K562 (cell line): ENCODE measurements at regions not wholly inside any gene's neighbourhood (a gene's known extent, or its start where the extent isn't known, plus 50 kb on each side); places are given as distances from the start of the nearest gene placed in this dataset.

Experiments
- DIDO1 ChIP-seq: fragments of 450-650 bp; IDR thresholded peaks from 2 replicates; pipeline ENCODE4 v1.6.1; 2016; ENCODE audit warnings: low read depth, missing biosample characterization, missing genetic modification characterization
- GTF2F1 ChIP-seq: IDR thresholded peaks from 2 replicates; pipeline ENCODE4 v1.6.1; 2011; ENCODE audit warnings: low read depth, low read length, improper control_type of control experiment
- JUNB ChIP-seq: fragments of 450-650 bp; formaldehyde crosslinking; conservative IDR thresholded peaks from 2 replicates; pipeline ENCODE4 v1.4.0; 2020; ENCODE audit warnings: mild to moderate bottlenecking
- OTX1 ChIP-seq: fragments of 450-650 bp; formaldehyde crosslinking; IDR thresholded peaks from 2 replicates; pipeline ENCODE4 v1.4.0; 2022; ENCODE audit warnings: mild to moderate bottlenecking
- POLR2B ChIP-seq: fragments of 450-650 bp; IDR thresholded peaks from 2 replicates; pipeline ENCODE4 v1.6.1; 2018; ENCODE audit warnings: low read depth; ENCODE audit not compliant: partially characterized antibody
- STAT6 ChIP-seq: sonication (generic); formaldehyde crosslinking; IDR thresholded peaks from 2 replicates; pipeline ENCODE4 v1.8.1; 2023; ENCODE audit warnings: mild to moderate bottlenecking, missing genetic modification reagents
- TCF7 ChIP-seq: sonication (generic); IDR thresholded peaks from 2 replicates; pipeline ENCODE4 v1.6.1; 2016; ENCODE audit warnings: antibody characterized with exemption, borderline replicate concordance
- ZNF695 ChIP-seq: fragments of 450-650 bp; formaldehyde crosslinking; IDR thresholded peaks from 2 replicates; pipeline ENCODE4 v1.4.0; 2020; ENCODE audit warnings: mild to moderate bottlenecking, moderate library complexity
- ZNF699 ChIP-seq: fragments of 250-450 bp; sonication (Bioruptor Pico); IDR thresholded peaks from 2 replicates; pipeline ENCODE4 v1.8.0; 2021; ENCODE audit warnings: mild to moderate bottlenecking, moderate library complexity; ENCODE audit not compliant: insufficient replicate concordance
- TF ChIP-seq, protein P1 (sequence below): fragments of 250-450 bp; sonication (Bioruptor Pico); IDR thresholded peaks from 2 replicates; pipeline ENCODE4 v1.8.0; 2021; ENCODE audit warnings: borderline replicate concordance, mild to moderate bottlenecking, moderate library complexity; ENCODE audit not compliant: poor library complexity, severe bottlenecking
- TF ChIP-seq, protein P2 (sequence below): IDR thresholded peaks from 3 replicates; pipeline ENCODE4 v1.6.1; 2011; ENCODE audit warnings: borderline replicate concordance, mild to moderate bottlenecking; ENCODE audit not compliant: insufficient read length, insufficient read depth

DNA sequence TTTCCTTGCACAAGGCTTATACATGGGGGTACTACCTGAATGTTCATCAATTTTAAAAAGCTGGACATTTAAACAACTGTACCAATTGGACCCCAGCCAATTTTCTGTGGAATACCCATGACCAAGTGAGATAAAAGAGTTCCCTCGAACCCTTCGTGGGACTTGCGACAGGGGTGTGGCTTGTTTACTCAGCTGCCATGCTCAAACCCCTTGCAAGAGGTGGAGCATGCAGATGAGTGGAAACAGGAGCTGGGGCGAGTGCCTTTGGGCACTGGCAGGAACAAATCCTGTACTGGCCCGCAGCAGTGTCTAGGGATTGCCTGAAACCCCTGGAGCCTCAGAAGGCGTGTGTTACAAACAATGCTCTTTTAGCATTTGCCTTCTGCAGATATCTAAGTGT is 144.2 kb downstream of the PDHA2 start (continued):
- no peak for TF ChIP-seq STAT6 (CRISPR knock-in tag)
- no peak for TF ChIP-seq ZNF699 (CRISPR knock-in tag)
- no peak for TF ChIP-seq TCF7
- no peak for TF ChIP-seq JUNB (CRISPR knock-in tag)
- TF ChIP-seq, protein P1, sequence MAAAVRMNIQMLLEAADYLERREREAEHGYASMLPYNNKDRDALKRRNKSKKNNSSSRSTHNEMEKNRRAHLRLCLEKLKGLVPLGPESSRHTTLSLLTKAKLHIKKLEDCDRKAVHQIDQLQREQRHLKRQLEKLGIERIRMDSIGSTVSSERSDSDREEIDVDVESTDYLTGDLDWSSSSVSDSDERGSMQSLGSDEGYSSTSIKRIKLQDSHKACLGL (CRISPR knock-in tag), result no peak
- TF ChIP-seq POLR2B, result no peak
- TF ChIP-seq GTF2F1, result no peak
- no peak for TF ChIP-seq ZNF695 (CRISPR knock-in tag)
- no peak for TF ChIP-seq DIDO1 (tag)
- TF ChIP-seq, protein P2, sequence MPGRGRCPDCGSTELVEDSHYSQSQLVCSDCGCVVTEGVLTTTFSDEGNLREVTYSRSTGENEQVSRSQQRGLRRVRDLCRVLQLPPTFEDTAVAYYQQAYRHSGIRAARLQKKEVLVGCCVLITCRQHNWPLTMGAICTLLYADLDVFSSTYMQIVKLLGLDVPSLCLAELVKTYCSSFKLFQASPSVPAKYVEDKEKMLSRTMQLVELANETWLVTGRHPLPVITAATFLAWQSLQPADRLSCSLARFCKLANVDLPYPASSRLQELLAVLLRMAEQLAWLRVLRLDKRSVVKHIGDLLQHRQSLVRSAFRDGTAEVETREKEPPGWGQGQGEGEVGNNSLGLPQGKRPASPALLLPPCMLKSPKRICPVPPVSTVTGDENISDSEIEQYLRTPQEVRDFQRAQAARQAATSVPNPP, result no peak
- TF ChIP-seq OTX1 (CRISPR knock-in tag), result no peak
